Progenitor cell of endocrine pancreas (in vitro differentiated cells): ENCODE measurements at regions not wholly inside any gene's neighbourhood (a gene's known extent, or its start where the extent isn't known, plus 50 kb on each side); places are given as distances from the start of the nearest gene placed in this dataset.
A peak's percentile ranks its signal among the peaks of the same experiment; 100 is the strongest.

Experiments
- DNase-seq: peaks from one replicate; pipeline ENCODE4 v3.0.0; 2021; ENCODE audit warnings: low spot score; ENCODE audit not compliant: unreplicated experiment
- H3K27ac Mint-ChIP-seq: 2 replicates; pipeline ENCODE4 v1.8.0; 2021; ENCODE audit warnings: mild to moderate bottlenecking, moderate library complexity, mixed read lengths
- H3K27me3 Mint-ChIP-seq: 2 replicates; pipeline ENCODE4 v1.8.0; 2021; ENCODE audit warnings: mixed read lengths
- H3K36me3 Mint-ChIP-seq: 2 replicates; pipeline ENCODE4 v1.8.0; 2022; ENCODE audit warnings: mixed read lengths; ENCODE audit not compliant: insufficient read depth
- H3K4me1 Mint-ChIP-seq: 2 replicates; pipeline ENCODE4 v1.8.0; 2021; ENCODE audit warnings: low read depth, mixed read lengths
- H3K4me3 Mint-ChIP-seq: 2 replicates; pipeline ENCODE4 v1.8.0; 2021; ENCODE audit warnings: low read depth, mild to moderate bottlenecking, moderate library complexity, mixed read lengths
- H3K9me3 Mint-ChIP-seq: 2 replicates; pipeline ENCODE4 v1.8.0; 2021; ENCODE audit warnings: low read depth, mixed read lengths
- TF ChIP-seq, protein P1 (sequence below): fragments of 200-600 bp; sonication (generic); IDR thresholded peaks from one replicate; pipeline ENCODE4 v1.5.0; 2021; ENCODE audit warnings: antibody characterized with exemption, mild to moderate bottlenecking; ENCODE audit not compliant: unreplicated experiment

DNA sequence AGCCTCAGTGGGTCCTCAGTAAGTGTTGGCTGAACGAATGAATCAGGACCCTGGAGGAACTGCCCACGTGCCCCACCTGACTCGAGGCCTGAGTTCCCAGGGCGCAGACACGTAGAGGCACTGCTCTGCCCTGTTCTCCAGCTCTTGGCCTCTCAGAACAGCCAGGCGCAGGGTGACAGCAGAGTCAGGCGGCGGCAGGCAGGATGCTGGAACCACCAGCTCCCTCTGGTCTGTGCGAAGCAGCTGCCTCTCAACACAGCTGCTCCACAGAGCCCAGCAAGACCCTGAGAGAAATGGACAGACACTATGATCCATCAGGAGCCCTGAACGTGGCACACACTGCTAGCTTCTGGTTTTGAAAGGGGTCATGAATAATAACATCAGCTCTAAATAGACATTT is 53.1 kb upstream of the BCO1 start:
- Mint-ChIP-seq H3K27me3 (no peaks in the 10 kb centered on the region), H3K9me3 (no peaks in the 10 kb centered on the region), H3K36me3 (no peaks in the 10 kb centered on the region), H3K4me1 (peaks cover 9% of the 10 kb centered on the region), H3K27ac (no peak overlapping the region), H3K4me3 (no peak overlapping the region)
- TF ChIP-seq, protein P1, sequence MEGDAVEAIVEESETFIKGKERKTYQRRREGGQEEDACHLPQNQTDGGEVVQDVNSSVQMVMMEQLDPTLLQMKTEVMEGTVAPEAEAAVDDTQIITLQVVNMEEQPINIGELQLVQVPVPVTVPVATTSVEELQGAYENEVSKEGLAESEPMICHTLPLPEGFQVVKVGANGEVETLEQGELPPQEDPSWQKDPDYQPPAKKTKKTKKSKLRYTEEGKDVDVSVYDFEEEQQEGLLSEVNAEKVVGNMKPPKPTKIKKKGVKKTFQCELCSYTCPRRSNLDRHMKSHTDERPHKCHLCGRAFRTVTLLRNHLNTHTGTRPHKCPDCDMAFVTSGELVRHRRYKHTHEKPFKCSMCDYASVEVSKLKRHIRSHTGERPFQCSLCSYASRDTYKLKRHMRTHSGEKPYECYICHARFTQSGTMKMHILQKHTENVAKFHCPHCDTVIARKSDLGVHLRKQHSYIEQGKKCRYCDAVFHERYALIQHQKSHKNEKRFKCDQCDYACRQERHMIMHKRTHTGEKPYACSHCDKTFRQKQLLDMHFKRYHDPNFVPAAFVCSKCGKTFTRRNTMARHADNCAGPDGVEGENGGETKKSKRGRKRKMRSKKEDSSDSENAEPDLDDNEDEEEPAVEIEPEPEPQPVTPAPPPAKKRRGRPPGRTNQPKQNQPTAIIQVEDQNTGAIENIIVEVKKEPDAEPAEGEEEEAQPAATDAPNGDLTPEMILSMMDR: no peak
- DNase-seq: no peak

DNA sequence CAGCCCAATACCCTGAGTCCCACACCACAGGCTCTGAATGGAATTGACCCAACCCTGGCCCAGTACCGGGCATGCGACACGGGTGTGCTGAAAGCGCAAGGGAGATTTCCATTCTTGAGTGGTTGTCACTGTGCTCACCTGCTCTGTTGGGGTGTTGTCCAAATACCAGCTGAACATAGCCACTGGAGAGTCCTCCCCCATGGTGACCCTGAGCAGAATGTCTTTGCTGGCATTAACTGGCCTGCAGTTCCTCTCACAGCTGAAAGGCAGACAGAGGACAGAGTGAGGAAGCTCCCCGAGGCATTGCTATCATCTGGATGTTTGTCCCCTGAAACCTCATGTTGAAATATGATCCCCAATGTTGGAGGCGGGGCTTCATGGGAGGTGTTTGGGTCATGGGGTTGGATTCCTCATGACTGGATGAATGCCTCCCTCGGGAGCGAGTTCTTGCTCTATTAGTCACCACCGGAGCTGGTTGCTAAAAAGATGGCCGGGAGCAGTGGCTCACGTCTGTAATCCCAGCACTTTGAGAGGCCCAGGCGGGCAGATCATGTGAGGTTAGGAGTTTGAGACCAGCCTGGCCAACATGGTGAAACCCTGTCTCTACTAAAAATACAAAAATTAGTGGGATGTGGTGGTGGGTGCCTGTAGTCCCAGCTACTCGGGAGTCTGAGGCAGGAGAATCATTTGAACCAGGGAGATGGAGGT is 57.3 kb upstream of the BCO1 start:
- Mint-ChIP-seq H3K36me3 (no peaks in the 10 kb centered on the region), H3K27me3 (no peaks in the 10 kb centered on the region), H3K4me3 (no peak overlapping the region), H3K27ac (peak overlapping the region; percentile 93), H3K4me1 (peaks cover 5% of the 10 kb centered on the region), H3K9me3 (no peaks in the 10 kb centered on the region)
- peak; percentile 19 for DNase-seq
- TF ChIP-seq, protein P1: no peak

DNA sequence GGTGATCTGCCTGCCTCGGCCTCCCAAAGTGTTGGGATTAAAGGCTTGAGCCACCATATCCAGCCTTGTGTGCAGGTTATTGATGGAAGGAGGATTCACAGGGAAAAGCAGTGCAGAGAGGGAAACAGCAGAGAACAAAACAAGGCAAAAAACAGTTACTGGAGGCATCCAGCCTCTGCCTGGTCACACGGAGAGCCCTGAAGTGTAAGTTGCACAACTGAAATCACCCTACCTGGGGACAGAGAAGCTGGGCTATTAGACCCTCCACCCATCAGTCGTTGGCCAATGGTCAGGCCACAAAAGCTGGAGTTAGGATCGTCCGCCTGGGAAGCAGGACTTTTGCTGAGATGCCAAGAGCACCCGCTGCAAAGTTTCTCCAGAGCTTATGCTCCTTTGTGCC is 57.9 kb upstream of the BCO1 start:
- peak overlapping the region; percentile 93 for H3K27ac Mint-ChIP-seq
- TF ChIP-seq, protein P1: no peak
- no peak overlapping the region for H3K4me3 Mint-ChIP-seq
- H3K4me1 Mint-ChIP-seq: peaks cover 5% of the 10 kb centered on the region
- H3K9me3 Mint-ChIP-seq: no peaks in the 10 kb centered on the region
- no peaks in the 10 kb centered on the region for H3K27me3 Mint-ChIP-seq
- no peaks in the 10 kb centered on the region for H3K36me3 Mint-ChIP-seq
- no peak for DNase-seq

DNA sequence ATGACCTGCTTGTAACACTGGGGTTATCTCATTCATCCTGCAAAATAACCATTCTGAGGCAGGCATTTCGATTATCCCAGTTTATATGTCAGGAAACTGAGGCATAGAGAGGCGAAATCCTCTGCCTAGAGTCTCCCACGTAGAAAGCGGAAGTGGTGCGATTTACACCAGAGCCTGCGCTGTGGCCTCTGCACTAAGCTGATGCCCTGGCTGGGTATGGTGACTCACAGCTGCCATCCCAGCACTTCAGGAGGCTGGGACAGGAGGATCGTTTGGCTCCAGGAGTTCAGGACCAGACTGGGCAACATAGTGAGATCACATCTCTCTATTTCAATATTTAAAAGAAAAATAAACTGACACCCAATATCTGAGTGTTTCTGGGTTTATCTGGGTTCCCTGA is 59.3 kb upstream of the BCO1 start:
- Mint-ChIP-seq H3K4me3 (no peak overlapping the region), H3K27me3 (no peaks in the 10 kb centered on the region), H3K36me3 (no peaks in the 10 kb centered on the region)

DNA sequence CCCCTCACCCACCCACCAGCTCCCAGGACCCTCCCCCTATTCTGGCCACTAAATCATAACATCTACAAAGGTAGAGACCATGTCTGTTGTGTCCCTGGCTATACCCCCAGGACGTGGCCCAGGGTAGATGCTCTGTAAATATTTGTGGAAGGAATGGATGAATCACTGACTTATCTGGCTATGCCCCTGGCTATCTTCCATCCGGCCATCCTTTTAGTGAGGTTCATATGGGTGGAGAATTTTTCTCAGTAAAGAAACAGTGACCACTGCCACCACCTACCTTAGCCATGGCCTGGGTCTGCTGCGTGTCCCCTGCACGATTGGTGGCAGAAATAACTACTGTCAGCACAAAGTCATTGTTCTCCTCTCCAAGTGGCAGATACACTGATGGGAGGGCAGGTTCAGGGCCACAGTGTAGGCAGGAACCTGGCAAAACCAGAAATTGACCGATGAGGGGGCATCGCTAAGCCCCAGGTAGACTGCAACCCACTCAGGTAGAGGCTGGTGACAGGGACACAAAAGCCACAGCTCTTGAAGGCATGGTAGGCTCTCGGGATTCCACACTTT is 63.1 kb upstream of the BCO1 start:
- Mint-ChIP-seq H3K36me3 (no peaks in the 10 kb centered on the region), H3K27ac (no peak overlapping the region), H3K4me3 (no peak overlapping the region), H3K27me3 (peaks cover 3% of the 10 kb centered on the region), H3K9me3 (no peaks in the 10 kb centered on the region), H3K4me1 (no peaks in the 10 kb centered on the region)
- TF ChIP-seq, protein P1: no peak
- DNase-seq: no peak

More for the DNA sequence above, 59.3 kb upstream of the BCO1 start:
- peaks cover 5% of the 10 kb centered on the region for H3K4me1 Mint-ChIP-seq
- TF ChIP-seq, protein P1: no peak
- H3K9me3 Mint-ChIP-seq: no peaks in the 10 kb centered on the region
- no peak overlapping the region for H3K27ac Mint-ChIP-seq
- no peak for DNase-seq
